HCT116 (cell line): ENCODE measurements at regions not wholly inside any gene's neighbourhood (a gene's known extent, or its start where the extent isn't known, plus 50 kb on each side); places are given as distances from the start of the nearest gene placed in this dataset.

Experiments
- ATF3 ChIP-seq: IDR thresholded peaks from 2 replicates; pipeline ENCODE4 v1.6.1; 2012
- ELF1 ChIP-seq: IDR thresholded peaks from 2 replicates; pipeline ENCODE4 v1.6.1; 2012; ENCODE audit warnings: low read depth, borderline replicate concordance
- EZH2 ChIP-seq: fragments of 200-600 bp; sonication (generic); IDR thresholded peaks from 2 replicates; pipeline ENCODE4 v1.6.1; 2017; ENCODE audit warnings: antibody characterized with exemption, mixed run types
- EZH2phosphoT487 ChIP-seq: fragments of 200-600 bp; IDR thresholded peaks from 2 replicates; pipeline ENCODE4 v1.6.1; 2018; ENCODE audit warnings: antibody characterized with exemption, borderline replicate concordance
- POLR2A ChIP-seq: IDR thresholded peaks from 2 replicates; pipeline ENCODE4 v1.7.0; 2011; ENCODE audit warnings: borderline replicate concordance; ENCODE audit not compliant: insufficient read depth, insufficient read length; ENCODE audit errors: extremely low read depth
- POLR2AphosphoS5 ChIP-seq: IDR thresholded peaks from 2 replicates; pipeline ENCODE4 v1.6.1; 2011; ENCODE audit warnings: mild to moderate bottlenecking, low read depth, low read length, moderate library complexity
- RAD21 ChIP-seq: IDR thresholded peaks from 2 replicates; pipeline ENCODE4 v1.6.1; 2012; ENCODE audit warnings: low read depth, mild to moderate bottlenecking
- TF ChIP-seq, protein P1 (sequence below), 3 experiments: fragments of 200-600 bp in 1 of 3; sonication (generic) in 1 of 3; IDR thresholded peaks in 2 of 3; conservative IDR thresholded peaks in 1 of 3; 2 replicates each; pipeline ENCODE4 v1.5.1; 2012 to 2017; ENCODE audit warnings: low read depth in 2 of 3, low read length in 2 of 3, antibody characterized with exemption in 1 of 3, borderline replicate concordance in 1 of 3, control low read depth in 1 of 3, mild to moderate bottlenecking in 1 of 3, mixed read lengths in 1 of 3, mixed run types in 1 of 3, moderate library complexity in 1 of 3; ENCODE audit not compliant: insufficient read depth in 1 of 3
- TF ChIP-seq, protein P2 (sequence below): IDR thresholded peaks from 2 replicates; pipeline ENCODE4 v1.6.1; 2012; ENCODE audit warnings: low read depth

- no peak for TF ChIP-seq POLR2A
- TF ChIP-seq ATF3, result no peak
- TF ChIP-seq, protein P1, sequence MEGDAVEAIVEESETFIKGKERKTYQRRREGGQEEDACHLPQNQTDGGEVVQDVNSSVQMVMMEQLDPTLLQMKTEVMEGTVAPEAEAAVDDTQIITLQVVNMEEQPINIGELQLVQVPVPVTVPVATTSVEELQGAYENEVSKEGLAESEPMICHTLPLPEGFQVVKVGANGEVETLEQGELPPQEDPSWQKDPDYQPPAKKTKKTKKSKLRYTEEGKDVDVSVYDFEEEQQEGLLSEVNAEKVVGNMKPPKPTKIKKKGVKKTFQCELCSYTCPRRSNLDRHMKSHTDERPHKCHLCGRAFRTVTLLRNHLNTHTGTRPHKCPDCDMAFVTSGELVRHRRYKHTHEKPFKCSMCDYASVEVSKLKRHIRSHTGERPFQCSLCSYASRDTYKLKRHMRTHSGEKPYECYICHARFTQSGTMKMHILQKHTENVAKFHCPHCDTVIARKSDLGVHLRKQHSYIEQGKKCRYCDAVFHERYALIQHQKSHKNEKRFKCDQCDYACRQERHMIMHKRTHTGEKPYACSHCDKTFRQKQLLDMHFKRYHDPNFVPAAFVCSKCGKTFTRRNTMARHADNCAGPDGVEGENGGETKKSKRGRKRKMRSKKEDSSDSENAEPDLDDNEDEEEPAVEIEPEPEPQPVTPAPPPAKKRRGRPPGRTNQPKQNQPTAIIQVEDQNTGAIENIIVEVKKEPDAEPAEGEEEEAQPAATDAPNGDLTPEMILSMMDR (IDR thresholded peaks at IDR 0.05 in 2 of 3, conservative IDR thresholded peaks at IDR 0.05 in 1 of 3; ENCODE audit: borderline replicate concordance in 1 of 3, insufficient read depth in 1 of 3, low read depth in 2 of 3, low read length in 2 of 3), result no peak
- TF ChIP-seq EZH2phosphoT487, result no peak
- TF ChIP-seq RAD21, result no peak
- no peak for TF ChIP-seq ELF1
- TF ChIP-seq POLR2AphosphoS5, result no peak
- TF ChIP-seq EZH2, result no peak
- TF ChIP-seq, protein P2, sequence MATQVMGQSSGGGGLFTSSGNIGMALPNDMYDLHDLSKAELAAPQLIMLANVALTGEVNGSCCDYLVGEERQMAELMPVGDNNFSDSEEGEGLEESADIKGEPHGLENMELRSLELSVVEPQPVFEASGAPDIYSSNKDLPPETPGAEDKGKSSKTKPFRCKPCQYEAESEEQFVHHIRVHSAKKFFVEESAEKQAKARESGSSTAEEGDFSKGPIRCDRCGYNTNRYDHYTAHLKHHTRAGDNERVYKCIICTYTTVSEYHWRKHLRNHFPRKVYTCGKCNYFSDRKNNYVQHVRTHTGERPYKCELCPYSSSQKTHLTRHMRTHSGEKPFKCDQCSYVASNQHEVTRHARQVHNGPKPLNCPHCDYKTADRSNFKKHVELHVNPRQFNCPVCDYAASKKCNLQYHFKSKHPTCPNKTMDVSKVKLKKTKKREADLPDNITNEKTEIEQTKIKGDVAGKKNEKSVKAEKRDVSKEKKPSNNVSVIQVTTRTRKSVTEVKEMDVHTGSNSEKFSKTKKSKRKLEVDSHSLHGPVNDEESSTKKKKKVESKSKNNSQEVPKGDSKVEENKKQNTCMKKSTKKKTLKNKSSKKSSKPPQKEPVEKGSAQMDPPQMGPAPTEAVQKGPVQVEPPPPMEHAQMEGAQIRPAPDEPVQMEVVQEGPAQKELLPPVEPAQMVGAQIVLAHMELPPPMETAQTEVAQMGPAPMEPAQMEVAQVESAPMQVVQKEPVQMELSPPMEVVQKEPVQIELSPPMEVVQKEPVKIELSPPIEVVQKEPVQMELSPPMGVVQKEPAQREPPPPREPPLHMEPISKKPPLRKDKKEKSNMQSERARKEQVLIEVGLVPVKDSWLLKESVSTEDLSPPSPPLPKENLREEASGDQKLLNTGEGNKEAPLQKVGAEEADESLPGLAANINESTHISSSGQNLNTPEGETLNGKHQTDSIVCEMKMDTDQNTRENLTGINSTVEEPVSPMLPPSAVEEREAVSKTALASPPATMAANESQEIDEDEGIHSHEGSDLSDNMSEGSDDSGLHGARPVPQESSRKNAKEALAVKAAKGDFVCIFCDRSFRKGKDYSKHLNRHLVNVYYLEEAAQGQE, result no peak
These were observed 228.0 kb upstream of the FAM83B start for GRCh38 chr6:54618572-54618971.
